HG02642 (cell line): ENCODE measurements at regions not wholly inside any gene's neighbourhood (a gene's known extent, or its start where the extent isn't known, plus 50 kb on each side); places are given as distances from the start of the nearest gene placed in this dataset.
"Not testable (repeated sequence)": the region's sequence is repeated elsewhere in the genome, so short reads cannot be mapped to it uniquely, and the experiment has no call there.

Experiments used
- ATAC-seq: cut with Tn5 transposase; IDR thresholded peaks from one replicate; pipeline ENCODE4 v1.9.1; 2021; ENCODE audit warnings: mild to moderate bottlenecking; ENCODE audit not compliant: unreplicated experiment, poor library complexity

DNA sequence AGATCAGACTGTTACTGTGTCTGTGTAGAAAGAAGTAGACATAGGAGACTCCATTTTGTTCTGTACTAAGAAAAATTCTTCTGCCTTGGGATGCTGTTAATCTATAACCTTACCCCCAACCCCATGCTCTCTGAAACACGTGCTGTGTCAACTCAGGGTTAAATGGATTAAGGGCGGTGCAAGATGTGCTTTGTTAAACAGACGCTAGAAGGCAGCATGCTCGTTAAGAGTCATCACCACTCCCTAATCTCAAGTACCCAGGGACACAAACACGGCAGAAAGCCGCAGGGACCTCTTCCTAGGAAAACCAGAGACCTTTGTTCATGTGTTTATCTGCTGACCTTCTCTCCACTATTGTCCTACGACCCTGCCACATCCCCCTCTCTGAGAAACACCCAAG is 137.0 kb upstream of the PROKR2 start:
- not testable (repeated sequence) for ATAC-seq

DNA sequence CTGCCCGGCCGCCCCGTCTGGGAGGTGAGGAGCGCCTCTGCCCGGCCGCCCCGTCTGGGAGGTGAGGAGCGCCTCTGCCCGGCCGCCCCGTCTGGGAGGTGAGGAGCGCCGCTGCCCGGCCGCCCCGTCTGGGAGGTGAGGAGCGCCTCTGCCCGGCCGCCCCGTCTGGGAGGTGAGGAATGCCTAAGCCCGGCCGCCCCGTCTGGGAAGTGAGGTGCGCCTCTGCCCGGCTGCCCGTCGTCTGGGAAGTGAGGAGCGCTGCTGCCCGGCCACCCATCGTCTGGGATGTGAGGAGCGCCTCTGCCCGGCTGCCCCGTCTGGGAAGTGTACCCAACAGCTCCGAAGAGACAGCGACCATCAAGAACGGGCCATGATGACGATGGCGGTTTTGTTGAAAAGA is 136.6 kb upstream of the PROKR2 start:
- ATAC-seq, result not testable (repeated sequence)

DNA sequence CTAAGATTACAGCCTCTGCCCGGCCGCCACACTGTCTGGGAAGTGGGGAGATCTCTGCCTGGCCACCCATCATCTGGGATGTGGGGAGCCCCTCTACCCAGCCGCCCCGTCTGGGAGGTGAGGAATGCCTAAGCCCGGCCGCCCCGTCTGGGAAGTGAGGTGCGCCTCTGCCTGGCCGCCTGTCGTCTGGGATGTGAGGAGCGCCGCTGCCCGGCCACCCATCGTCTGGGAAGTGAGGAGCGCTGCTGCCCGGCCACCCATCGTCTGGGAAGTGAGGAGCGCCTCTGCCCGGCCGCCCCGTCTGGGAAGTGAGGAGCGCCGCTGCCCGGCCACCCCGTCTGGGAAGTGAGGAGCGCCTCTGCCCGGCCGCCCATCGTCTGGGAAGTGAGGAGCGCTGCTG is 135.9 kb upstream of the PROKR2 start:
- not testable (repeated sequence) for ATAC-seq

DNA sequence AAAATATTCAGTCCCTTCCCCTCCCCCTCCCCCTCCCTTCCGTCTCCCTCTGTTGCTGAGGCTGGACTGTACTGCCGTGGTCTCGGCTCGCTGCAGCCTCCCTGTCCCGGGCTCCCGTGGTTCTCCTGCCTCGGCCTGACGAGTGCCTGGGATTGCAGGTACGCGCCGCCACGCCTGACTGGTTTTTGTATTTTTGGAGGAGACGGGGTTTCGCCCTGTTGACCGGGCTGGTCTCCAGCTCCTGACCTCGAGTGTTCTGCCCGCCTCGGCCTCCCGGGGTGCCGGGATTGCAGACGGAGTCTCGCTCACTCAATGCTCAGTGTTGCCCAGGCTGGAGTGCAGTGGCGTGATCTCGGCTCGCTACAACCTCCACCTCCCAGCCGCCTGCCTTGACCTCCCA is 135.5 kb upstream of the PROKR2 start:
- ATAC-seq, result not testable (repeated sequence)

DNA sequence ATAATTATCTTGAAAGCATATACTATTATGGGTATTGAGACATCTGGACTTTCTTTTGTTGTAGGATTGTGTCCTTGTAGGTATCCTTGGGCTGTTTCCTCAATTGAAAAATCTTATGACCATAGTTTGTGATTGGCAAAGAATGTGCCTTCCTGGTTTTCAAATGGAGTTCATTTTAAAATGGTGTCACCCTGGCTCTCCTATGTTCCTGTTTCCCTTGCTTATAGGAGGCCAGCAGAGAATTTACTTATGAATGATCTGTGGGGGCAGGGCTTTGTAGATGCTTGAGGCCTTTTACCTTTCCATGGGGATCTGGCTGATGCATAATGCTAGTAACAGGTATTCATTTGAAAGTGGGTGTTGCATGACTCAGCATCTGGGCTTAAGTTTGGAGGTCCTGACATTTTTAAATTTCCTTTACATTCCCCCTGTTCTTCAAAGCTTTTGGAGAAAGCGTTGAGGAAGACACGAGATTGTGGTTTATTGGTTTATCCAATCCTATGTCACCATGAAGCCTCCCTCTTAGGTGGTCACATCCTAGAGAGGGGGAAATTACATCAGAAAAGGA is 135.0 kb upstream of the PROKR2 start:
- ATAC-seq, result no peak

DNA sequence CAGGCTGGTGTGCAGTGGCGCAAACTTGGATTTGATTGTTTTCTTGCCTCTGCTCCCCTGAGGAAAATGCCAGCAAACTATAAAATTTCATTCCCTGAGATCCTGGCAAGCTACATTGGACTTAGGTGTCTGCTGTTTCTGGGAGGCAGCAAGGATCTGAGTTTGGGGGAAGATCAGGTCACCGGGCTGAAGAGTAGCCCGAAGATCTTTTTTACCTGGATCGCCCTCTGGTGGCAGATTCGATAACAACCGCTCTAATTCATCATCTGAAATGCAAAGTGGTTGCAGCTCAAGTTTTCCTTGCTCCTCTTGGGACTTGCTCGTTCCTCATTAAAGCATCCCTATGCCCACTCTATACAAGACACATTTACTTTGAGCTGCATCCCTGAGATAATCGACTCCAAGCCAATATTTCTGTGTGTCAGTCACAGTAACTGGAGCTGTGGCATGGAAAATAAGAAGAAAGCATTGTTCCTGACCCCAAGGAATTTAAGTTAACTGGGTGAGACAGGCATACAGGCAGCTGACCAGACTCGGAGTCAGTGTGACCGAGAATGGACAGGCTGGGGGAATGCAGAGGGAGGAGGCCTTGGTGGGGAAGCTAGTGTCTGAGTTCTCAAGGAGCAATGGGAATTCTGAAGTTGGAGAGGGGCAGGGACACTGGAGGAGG is 131.8 kb upstream of the PROKR2 start:
- ATAC-seq, result no peak

DNA sequence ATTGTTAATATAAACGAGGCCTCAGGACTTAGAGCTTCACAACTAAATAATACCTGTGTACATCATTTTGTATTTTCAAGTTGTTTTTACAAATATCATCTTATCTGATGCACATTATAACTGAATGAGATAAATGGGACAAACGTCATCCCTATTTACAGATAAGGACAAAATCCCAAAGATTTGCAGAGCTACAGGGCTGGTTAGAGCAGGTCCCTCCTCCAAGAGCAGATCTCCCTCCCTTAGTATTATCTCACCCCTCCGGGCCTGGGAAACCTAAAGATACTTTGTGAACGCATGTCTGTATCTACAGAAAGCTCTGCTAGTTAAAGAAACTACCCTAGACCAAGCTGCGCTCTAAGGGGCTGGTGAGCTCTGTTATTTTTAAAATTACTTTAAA is 130.4 kb upstream of the PROKR2 start:
- ATAC-seq, result no peak

DNA sequence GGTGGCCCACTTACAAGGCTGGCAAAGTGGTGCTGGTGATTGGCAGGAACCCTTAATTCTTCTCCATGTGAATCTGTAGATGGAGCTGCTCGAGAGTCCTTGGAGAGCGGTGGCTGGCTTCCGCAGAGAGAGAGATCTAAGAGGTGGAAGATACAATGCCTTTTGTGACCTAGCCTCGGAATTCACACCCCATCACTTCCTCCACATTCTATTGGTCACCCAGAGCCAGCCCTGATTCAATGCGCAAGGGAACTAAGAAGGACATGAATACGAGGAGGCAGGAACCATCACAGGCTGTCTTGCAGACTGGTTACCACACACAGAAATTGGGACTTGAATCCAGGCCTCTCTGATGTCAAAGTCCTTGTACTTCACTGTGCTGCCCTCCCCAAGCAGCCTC is 128.9 kb upstream of the PROKR2 start:
- ATAC-seq, result no peak

DNA sequence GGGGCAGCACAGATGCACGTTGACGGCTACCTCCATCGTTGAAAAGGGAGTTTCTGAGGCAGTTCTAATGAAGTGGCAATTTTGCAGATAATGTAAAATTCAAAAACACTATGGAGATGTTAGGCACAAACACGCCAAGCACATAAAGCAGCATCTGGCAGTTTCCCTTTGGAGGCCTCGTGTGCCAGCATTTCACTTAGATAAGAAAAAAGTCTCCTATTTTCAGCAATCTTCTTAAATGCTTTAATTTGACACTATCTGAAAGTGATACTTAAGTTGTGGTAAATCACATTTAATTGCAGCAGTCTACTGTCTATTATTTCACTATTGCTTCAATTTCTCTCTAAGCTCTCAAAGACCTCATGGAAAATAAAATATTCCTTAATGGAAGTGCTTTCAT is 125.3 kb upstream of the PROKR2 start:
- ATAC-seq, result no peak

DNA sequence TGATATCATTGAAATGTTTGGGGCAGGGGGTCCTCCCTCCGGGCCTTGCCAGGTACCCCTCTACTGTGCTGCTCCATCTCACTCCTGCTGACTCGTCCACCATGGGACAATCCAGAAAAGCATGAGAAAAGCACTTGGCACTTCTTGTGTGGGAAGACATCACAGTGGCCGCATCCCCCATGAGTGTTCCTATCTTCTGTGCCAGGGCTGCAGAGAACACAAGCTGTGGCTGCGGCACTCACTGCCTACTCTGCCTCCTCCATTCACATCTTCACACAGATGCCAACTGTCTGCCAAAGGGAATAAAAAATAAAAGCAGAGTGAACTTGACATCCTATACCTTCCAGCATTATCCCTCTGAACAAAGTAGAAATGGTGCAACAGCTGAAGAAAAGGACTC is 117.4 kb upstream of the PROKR2 start:
- ATAC-seq, result no peak

DNA sequence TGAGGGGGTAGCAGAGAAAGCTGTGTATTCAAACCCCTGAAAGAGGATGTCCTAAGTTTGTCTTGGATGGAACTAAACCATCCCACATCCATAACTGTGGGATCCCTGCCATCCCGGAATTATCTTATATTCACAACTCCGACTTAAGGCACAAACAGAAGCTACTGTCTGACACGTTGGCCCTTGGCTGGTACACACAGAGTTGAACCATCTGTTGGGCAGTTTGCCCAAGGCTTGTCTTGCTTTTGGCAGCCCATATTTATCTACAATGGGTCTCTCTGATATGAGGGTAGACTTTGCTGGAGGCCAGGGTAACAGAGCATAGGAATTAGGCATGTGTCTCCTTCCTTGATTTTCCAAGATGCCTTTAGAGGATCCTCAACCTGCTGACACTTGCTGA is 116.6 kb upstream of the PROKR2 start:
- no peak for ATAC-seq

DNA sequence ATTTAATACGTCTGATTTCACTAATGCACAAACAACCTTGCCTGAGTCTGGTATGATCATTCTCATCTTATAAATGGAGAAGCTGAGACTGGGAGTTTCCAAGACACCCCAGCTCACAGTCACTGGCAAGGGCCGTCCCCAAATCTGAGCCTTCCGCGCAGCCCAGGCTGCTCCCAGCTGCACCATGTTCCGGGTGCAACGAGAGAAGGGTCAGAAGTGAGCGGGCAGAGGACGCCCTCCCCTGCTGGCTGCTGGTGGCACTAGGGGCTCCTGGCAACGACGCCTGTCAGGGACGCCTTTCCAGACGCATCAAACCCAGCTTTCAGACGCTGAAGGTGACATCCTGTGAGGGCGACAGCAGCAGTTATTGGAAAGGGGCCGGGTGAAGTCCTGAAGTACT is 115.3 kb upstream of the PROKR2 start:
- ATAC-seq, result no peak

DNA sequence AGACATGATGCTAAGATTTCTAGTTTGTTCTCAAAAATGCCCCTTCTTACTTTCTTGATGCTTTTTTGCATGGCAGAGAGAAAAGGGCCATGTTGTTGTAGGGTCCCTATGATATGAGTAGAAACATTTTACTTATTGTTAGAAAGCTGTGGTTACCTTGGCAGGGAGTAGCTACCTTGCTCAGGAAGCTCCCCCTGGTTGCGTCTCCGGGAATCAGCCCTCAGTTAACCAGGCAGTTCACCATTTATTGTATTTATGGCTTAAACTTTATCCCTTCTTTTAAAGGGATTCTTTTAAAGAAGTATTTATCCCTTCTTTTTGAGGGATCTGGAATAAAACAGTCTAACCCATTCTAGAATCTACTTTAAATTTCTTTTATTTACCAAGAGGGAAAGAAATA is 113.9 kb upstream of the PROKR2 start:
- ATAC-seq, result no peak

DNA sequence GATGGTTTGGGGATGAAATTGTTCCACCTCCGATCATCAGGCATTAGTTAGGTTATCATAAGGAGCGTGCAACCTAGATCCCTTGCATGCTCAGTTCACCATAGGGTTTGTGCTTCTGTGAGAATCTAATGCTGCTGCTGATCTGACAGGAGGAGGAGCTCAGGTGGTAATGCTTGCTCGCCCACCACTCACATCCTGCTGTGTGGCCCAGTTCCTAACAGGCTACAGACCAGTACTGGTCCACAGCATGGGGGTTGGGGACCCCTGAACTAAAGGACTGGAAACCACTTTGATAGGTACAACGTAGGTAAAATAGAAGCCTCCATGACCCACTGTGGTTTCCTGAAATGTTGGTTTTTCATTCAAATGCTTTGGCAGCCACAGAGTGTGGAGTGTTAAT is 109.3 kb upstream of the PROKR2 start:
- no peak for ATAC-seq

DNA sequence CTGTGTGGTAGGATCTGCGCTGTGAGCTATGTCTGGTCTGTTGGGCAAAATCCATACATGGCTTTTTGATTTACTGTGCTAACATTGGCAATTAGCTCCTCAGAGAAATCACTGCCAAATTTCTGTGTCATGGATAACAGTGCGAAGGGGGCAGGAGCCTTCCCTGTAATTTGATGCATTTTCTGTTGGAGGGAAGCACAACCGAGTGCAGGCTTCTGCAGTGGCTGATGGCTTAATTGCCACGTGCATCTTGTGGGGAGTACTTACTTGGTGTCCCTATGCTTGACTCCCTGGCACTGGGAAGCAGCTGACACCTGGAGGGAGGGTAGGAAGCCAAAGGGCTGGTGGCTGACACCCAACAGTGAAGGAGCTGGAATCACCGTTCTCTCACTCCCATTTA is 99.3 kb upstream of the PROKR2 start:
- no peak for ATAC-seq

DNA sequence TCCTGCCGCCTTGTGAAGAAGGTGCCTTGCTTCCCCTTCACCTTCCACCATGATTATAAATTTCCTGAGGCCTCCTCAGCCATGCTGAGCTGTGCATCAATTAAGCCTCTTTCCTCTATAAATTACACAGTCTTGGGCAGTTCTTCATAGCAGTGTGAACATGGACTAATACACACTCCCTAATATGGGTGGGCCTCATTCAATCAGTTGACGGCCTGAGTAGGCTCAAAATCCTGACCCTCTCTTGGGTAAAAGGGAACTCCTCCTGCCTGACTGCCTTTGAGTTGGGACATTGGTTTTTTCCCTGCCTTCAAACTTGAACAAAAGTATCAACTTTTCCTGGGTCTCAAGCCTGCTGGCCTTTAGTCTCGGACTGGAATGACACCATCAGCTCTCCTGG is 96.6 kb upstream of the PROKR2 start:
- ATAC-seq, result no peak

DNA sequence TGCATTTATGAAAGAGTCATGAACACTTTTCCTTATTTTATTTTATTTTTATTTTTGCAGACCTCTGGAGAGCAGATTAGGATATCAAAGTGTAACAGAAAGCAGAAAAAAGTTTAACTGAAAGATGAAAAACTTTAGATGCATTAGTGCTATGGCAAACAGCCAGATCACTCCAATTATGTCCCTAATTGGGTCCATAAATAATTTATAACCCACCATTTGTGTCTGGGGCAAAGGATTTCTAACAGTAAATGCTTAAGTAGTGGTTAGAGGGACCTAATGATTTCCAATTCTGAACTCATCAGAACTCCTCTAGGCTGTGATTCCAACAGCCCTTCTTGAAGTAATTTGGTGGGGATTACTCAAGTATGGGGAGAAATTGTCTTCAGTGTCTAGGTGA is 93.7 kb upstream of the PROKR2 start:
- no peak for ATAC-seq

DNA sequence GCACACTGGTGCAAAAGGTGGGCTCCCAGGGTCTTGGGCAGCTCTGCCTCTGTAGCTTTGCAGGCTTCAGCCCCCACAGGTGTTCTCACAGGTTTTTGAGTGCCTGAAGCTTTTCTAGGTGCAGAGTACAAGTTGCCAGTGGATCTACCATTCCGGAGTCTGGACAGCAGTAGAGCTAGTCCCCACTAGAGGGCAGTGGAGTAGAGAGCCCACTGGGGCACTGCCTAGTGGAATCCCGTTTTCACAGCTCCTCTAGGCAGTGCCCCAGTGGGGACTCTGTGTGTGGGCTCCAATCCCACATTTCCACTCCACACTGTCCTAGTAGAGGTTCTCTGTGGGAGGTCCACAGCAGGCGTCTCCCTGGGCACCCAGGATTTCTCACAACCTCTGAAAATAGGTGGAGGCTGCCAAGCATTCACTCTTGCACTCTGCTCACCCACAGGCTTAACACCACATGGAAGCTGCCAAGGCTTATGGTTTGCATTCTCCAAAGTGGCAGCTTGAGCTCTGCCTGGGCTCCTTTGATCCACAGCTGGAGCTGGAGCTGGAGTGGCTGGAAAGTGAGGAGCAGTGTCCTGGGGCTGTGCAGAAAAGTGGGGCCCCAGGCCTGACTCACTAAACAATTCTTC is 86.3 kb upstream of the PROKR2 start:
- peak; percentile 66 for ATAC-seq

DNA sequence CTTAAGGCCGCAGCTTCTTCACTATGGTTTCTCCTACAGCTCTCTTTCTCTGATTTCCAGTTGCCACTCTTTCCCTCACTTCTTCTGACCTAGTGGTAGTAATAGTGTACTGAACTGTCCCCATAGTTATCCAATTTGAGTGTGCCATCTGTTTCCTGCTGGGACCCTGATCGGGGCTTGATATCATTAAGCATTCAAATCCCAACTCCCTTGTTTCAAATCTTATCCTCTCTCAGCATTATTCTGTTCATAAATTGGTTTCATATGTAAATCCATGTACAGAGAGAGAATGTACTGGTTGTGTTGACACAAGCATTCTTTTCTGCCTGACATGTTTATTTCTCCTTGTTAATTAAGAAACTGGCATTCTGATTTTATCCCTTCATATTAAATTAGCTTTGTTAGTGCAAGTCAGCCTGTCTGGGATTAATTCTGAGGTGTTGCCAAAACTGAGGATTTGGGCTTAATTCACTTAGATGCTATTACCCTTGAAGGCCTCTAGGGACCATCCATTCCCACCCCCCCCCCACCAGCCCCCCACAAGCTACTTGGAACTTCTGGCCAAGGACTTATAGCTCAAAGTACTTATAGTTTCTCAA is 84.6 kb upstream of the PROKR2 start:
- no peak for ATAC-seq

DNA sequence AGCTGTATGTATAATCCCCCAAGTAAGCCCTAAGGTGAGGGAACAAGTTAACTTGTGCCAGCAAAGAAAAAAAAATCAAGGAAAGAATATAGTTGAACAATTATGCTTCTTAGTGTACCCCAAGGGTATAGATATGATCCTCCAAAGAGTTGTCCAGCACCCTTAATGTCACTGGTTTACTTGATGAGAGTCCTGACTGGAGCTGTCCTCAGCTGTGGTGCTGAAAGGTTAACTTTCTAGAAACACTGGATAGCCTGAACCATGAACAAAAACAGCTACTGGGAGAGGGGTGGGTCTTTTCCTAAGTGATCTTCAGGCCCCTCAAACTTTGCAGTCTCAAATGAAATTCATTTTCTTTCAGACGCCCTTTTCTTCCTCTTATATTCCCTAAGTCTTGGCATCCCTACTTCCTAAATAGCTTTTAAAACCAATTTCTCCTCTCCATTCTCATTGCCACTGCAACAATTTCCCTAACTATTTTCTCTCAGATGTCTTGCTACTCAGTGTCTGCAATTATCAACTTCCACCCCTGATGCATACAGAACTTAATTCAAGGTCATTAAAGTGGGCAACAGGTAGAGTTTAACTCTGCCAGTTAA is 83.5 kb upstream of the PROKR2 start:
- ATAC-seq, result no peak

DNA sequence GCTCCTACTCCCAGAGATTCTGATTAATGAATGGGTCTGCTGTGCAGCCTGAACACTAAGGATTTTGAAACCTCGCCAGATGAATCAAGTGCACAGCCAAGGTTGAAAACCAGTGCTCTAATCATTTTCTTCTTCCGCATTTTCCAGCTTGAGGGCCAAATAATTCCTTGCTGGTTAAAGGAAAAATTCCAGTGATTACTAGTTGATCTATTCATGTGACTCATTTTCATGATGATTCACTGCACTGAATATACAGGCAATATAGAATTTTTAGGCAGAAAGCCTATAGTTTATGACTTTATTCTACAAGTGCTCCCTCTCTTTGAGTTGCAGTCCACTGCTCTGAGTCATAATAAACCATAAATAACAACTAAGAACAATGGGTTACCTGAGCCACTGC is 80.6 kb upstream of the PROKR2 start:
- no peak for ATAC-seq
